HepG2 (cell line): ENCODE measurements at regions not wholly inside any gene's neighbourhood (a gene's known extent, or its start where the extent isn't known, plus 50 kb on each side); places are given as distances from the start of the nearest gene placed in this dataset.

Source experiments
- ATAC-seq: fragments of 200-7000 bp; cut with Tn5 transposase; 3 replicates; pipeline ENCODE4 v1.9.1; 2020; ENCODE audit warnings: mild to moderate bottlenecking, moderate library complexity
- BruUV-seq: library from RNA; stranded (reverse); fragments of 400-500 nt; replicated peaks from 2 replicates; lab custom pipeline; 2021; lab: Mats Ljungman, UMichigan
- CTCF ChIA-PET: fragments of 300-600 bp; formaldehyde crosslinking; extraction: SDS; loops from one replicate; lab custom pipeline; 2021; ENCODE audit warnings: low total read pairs, inconsistent platforms, low intra/inter-chr PET ratio; lab: Yijun Ruan, JAX
- POLR2A ChIA-PET: fragments of 350-600 bp; sonication (Branson Sonifier 250); formaldehyde crosslinking; loops from one replicate; lab custom pipeline; 2020; ENCODE audit warnings: antibody characterized with exemption, inconsistent platforms; lab: Yijun Ruan, JAX
- DNase-seq: peaks from one replicate; pipeline ENCODE4 v3.0.0-alpha.2; 2015; ENCODE audit warnings: low spot score
- FAIRE-seq: peaks from 3 replicates; lab custom pipeline; 2011; peaks lifted over from hg19 to GRCh38; lab: Jason Lieb, UNC
- H2AFZ ChIP-seq: one replicate; pipeline ENCODE4 v1.6.1; 2011; ENCODE audit warnings: low read length, inconsistent platforms
- H3K27ac ChIP-seq: fragments of 300-600 bp; 3 replicates; pipeline ENCODE4 v1.8.0; 2011; ENCODE audit warnings: mixed run types, mild to moderate bottlenecking, mixed read lengths, low read length, inconsistent platforms; ENCODE audit not compliant: insufficient read depth; ENCODE audit errors: extremely low read length
- H3K27me3 ChIP-seq, 2 experiments: fragments of 200-600 bp in 1 of 2; 2 replicates in 1 of 2; 3 replicates in 1 of 2; pipeline versions ENCODE4 v1.6.0 to v1.8.0; 2011; ENCODE audit warnings: low read length in 2 of 2, mild to moderate bottlenecking in 2 of 2, moderate library complexity in 2 of 2, inconsistent platforms in 1 of 2; ENCODE audit not compliant: insufficient read depth in 2 of 2, control insufficient read depth in 1 of 2
- H3K36me3 ChIP-seq, 2 experiments: fragments of 200-600 bp in 1 of 2; replicated peaks in 1 of 2; 2 replicates in 1 of 2; 3 replicates in 1 of 2; pipeline versions ENCODE4 v1.5.1 to v1.8.0; 2011; ENCODE audit warnings: low read length in 2 of 2, inconsistent platforms in 1 of 2; ENCODE audit not compliant: insufficient read depth in 2 of 2, control insufficient read depth in 1 of 2
- H3K4me1 ChIP-seq: 2 replicates; pipeline ENCODE4 v1.5.1; 2012; ENCODE audit warnings: low read length, inconsistent platforms; ENCODE audit not compliant: insufficient read depth
- H3K4me2 ChIP-seq: 2 replicates; pipeline ENCODE4 v1.6.0; 2011; ENCODE audit warnings: low read depth, low read length, inconsistent platforms
- H3K4me3 ChIP-seq, 3 experiments: fragments of 200-600 bp in 1 of 3; sonication (generic), shearing (Covaris generic) in 1 of 3; replicated peaks in 1 of 3; 2 replicates each; pipeline ENCODE4 v1.5.1; 2011 to 2016; ENCODE audit warnings: low read length in 3 of 3, inconsistent platforms in 2 of 3, low read depth in 2 of 3, mild to moderate bottlenecking in 2 of 3, control low read depth in 1 of 3, mixed read lengths in 1 of 3; ENCODE audit not compliant: insufficient read depth in 1 of 3
- H3K79me2 ChIP-seq: one replicate; pipeline ENCODE4 v1.6.1; 2011; ENCODE audit warnings: low read length, inconsistent platforms; ENCODE audit not compliant: insufficient read depth
- H3K9ac ChIP-seq: 2 replicates; pipeline ENCODE4 v1.6.0; 2011; ENCODE audit warnings: mild to moderate bottlenecking, low read depth, low read length, inconsistent platforms; ENCODE audit not compliant: insufficient read depth
- H3K9me3 ChIP-seq: 2 replicates; pipeline ENCODE4 v1.5.1; 2012; ENCODE audit warnings: mild to moderate bottlenecking, low read length
- H4K20me1 ChIP-seq: 2 replicates; pipeline ENCODE4 v1.6.0; 2011; ENCODE audit warnings: inconsistent platforms, mild to moderate bottlenecking, low read length, moderate library complexity; ENCODE audit not compliant: insufficient read depth
- CEBPG ChIP-seq: IDR thresholded peaks from 2 replicates; pipeline ENCODE4 v1.6.1; 2016
- CHD4 ChIP-seq: fragments of 200-600 bp; sonication (generic); IDR thresholded peaks from 2 replicates; pipeline ENCODE4 v1.7.0; 2017; ENCODE audit warnings: mild to moderate bottlenecking, low read length, borderline replicate concordance
- KLF6 ChIP-seq: IDR thresholded peaks from 2 replicates; pipeline ENCODE4 v1.8.0; 2016; ENCODE audit warnings: missing biosample characterization, missing genetic modification reagents
- MTF1 ChIP-seq: sonication (generic); formaldehyde crosslinking; IDR thresholded peaks from 2 replicates; pipeline ENCODE4 v1.5.0; 2020; ENCODE audit warnings: missing genetic modification reagents
- NFE2 ChIP-seq: sonication (generic); formaldehyde crosslinking; IDR thresholded peaks from 2 replicates; pipeline ENCODE4 v1.4.0; 2020; ENCODE audit warnings: missing genetic modification reagents
- RAD21 ChIP-seq: fragments of 450-650 bp; formaldehyde crosslinking; IDR thresholded peaks from 2 replicates; pipeline ENCODE4 v1.5.0; 2020; ENCODE audit warnings: mild to moderate bottlenecking
- TSC22D2 ChIP-seq: sonication (generic); formaldehyde crosslinking; IDR thresholded peaks from 2 replicates; pipeline ENCODE4 v1.5.1; 2020; ENCODE audit warnings: missing genetic modification reagents, mild to moderate bottlenecking, borderline replicate concordance
- ZBTB37 ChIP-seq: sonication (generic); formaldehyde crosslinking; IDR thresholded peaks from 2 replicates; pipeline ENCODE4 v1.4.0; 2020; ENCODE audit warnings: mild to moderate bottlenecking, missing genetic modification reagents
- ZBTB49 ChIP-seq: sonication (generic); formaldehyde crosslinking; IDR thresholded peaks from 2 replicates; pipeline ENCODE4 v1.4.0; 2020; ENCODE audit warnings: missing genetic modification reagents, borderline replicate concordance
- ZNF512 ChIP-seq: sonication (generic); formaldehyde crosslinking; IDR thresholded peaks from 2 replicates; pipeline ENCODE4 v1.4.0; 2020; ENCODE audit warnings: mild to moderate bottlenecking, missing genetic modification reagents
- ZNF543 ChIP-seq: sonication (generic); formaldehyde crosslinking; IDR thresholded peaks from 2 replicates; pipeline ENCODE4 v1.4.0; 2020; ENCODE audit warnings: mild to moderate bottlenecking, missing genetic modification reagents
- ZNF678 ChIP-seq: sonication (generic); formaldehyde crosslinking; IDR thresholded peaks from 2 replicates; pipeline ENCODE4 v1.4.0; 2020; ENCODE audit warnings: mild to moderate bottlenecking, missing genetic modification reagents
- ZNF704 ChIP-seq: sonication (generic); formaldehyde crosslinking; IDR thresholded peaks from 2 replicates; pipeline ENCODE4 v1.8.1; 2023; ENCODE audit warnings: mild to moderate bottlenecking, inconsistent platforms, moderate library complexity, missing genetic modification reagents, borderline replicate concordance
- ZNF710 ChIP-seq: sonication (generic); formaldehyde crosslinking; IDR thresholded peaks from 2 replicates; pipeline ENCODE4 v1.5.0; 2020; ENCODE audit warnings: mild to moderate bottlenecking, missing genetic modification reagents, borderline replicate concordance
- ZNF749 ChIP-seq: sonication (generic); formaldehyde crosslinking; IDR thresholded peaks from 2 replicates; pipeline ENCODE4 v1.8.0; 2022; ENCODE audit warnings: mild to moderate bottlenecking, missing genetic modification reagents, moderate library complexity, borderline replicate concordance
- ZNF777 ChIP-seq: sonication (generic); formaldehyde crosslinking; IDR thresholded peaks from 2 replicates; pipeline ENCODE4 v1.4.0; 2020; ENCODE audit warnings: missing genetic modification reagents
- whole genome bisulfite sequencing: methylation state at CpG from one replicate; pipeline ENCODE4 v1.1.6; 2017; ENCODE audit warnings: low lambda C conversion rate; 5-methylcytosine and 5-hydroxymethylcytosine counted together
- in situ Hi-C: cut with HindIII; loops from 2 replicates; pipeline ENCODE4 v1.10.0; 2017; ENCODE audit warnings: low pct_unique_long_range_greater_than_20kb; ENCODE audit not compliant: extremely low pct_ligation_motif_present
- intact Hi-C: fragments of 100-400 bp; cut with micrococcal nuclease; formaldehyde crosslinking; loops from one replicate; pipeline ENCODE4 v1.10.0; 2022; ENCODE audit not compliant: unreplicated experiment

GRCh38 chr6:44698602-44699001, 311.1 kb downstream of the CDC5L start (continued):
- TF ChIP-seq ZNF704 (CRISPR knock-in tag) (no peak), ZBTB49 (CRISPR knock-in tag) (no peak), ZBTB37 (CRISPR knock-in tag) (no peak), ZNF777 (no peak)

- Histone ChIP-seq H3K27me3 (peaks cover 0 to 3% of the 10 kb centered on the region in 2 experiments; a peak in 1 of 5 replicates), H4K20me1 (no peaks in the 10 kb centered on the region), H3K27ac (no peak overlapping the region), H3K9ac (no peak overlapping the region), H3K4me2 (no peak overlapping the region), H3K9me3 (no peaks in the 10 kb centered on the region), H3K36me3 (no peaks in the 10 kb centered on the region), H2AFZ (no peak overlapping the region), H3K4me1 (peaks cover 19% of the 10 kb centered on the region), H3K79me2 (no peaks in the 10 kb centered on the region), H3K4me3 (no peak overlapping the region)
- intact Hi-C loops (no loop called here), in situ Hi-C loops (no loop called here)
- ChIA-PET CTCF (no interaction called here), POLR2A (no interaction called here)
- ATAC-seq (no peak), FAIRE-seq (no peak), DNase-seq (no peak)
- BruUV-seq, result no TSS peak
- 0% methylated on average over 1 of the region's 1 CpG for WGBS
- TF ChIP-seq CEBPG (no peak), ZNF512 (CRISPR knock-in tag) (no peak), CHD4 (no peak), NFE2 (CRISPR knock-in tag) (no peak), ZNF710 (CRISPR knock-in tag) (no peak), RAD21 (CRISPR knock-in tag) (no peak), MTF1 (CRISPR knock-in tag) (no peak), ZNF543 (no peak), KLF6 (CRISPR knock-in tag) (no peak), ZNF749 (CRISPR knock-in tag) (no peak), ZNF678 (CRISPR knock-in tag) (no peak), TSC22D2 (CRISPR knock-in tag) (no peak)
Observed at GRCh38 chr6:44699082-44699481, 311.6 kb downstream of the CDC5L start.
